HG03039 (cell line): ENCODE measurements at regions not wholly inside any gene's neighbourhood (a gene's known extent, or its start where the extent isn't known, plus 50 kb on each side); places are given as distances from the start of the nearest gene placed in this dataset.
A peak's percentile ranks its signal among the peaks of the same experiment; 100 is the strongest.
"Not testable (repeated sequence)": the region's sequence is repeated elsewhere in the genome, so short reads cannot be mapped to it uniquely, and the experiment has no call there.

Experiments used
- ATAC-seq: cut with Tn5 transposase; IDR thresholded peaks from one replicate; pipeline ENCODE4 v1.9.1; 2021; ENCODE audit warnings: mild to moderate bottlenecking, moderate library complexity; ENCODE audit not compliant: unreplicated experiment

GRCh38 chr9:41019858-41020562 is 108.5 kb downstream of the FOXD4L6 start:
- ATAC-seq: not testable (repeated sequence)

- ATAC-seq: not testable (repeated sequence)
These were observed 109.5 kb downstream of the FOXD4L6 start for GRCh38 chr9:41018948-41019347.

GRCh38 chr9:41016699-41017098 is 111.8 kb downstream of the FOXD4L6 start:
- not testable (repeated sequence) for ATAC-seq

- ATAC-seq: not testable (repeated sequence)
These were observed 128.4 kb downstream of the FOXD4L6 start for GRCh38 chr9:40999952-41000700.

- not testable (repeated sequence) for ATAC-seq
These were observed 133.0 kb downstream of the FOXD4L6 start for GRCh38 chr9:40995490-40995889.

- ATAC-seq: not testable (repeated sequence)
These were observed 134.6 kb downstream of the FOXD4L6 start for GRCh38 chr9:40993842-40994241.

GRCh38 chr9:40993375-40993774 is 135.1 kb downstream of the FOXD4L6 start:
- not testable (repeated sequence) for ATAC-seq

- peak; percentile 35 for ATAC-seq
These were observed 136.0 kb downstream of the FOXD4L6 start for GRCh38 chr9:40992472-40992821.

GRCh38 chr9:40991741-40992471 is 136.6 kb downstream of the FOXD4L6 start:
- peak; percentile 100 for ATAC-seq

GRCh38 chr9:40991100-40991740 is 137.3 kb downstream of the FOXD4L6 start:
- ATAC-seq: not testable (repeated sequence)

GRCh38 chr9:40986332-40986731 is 142.1 kb downstream of the FOXD4L6 start:
- not testable (repeated sequence) for ATAC-seq

GRCh38 chr9:40975351-40975750 is 153.1 kb downstream of the FOXD4L6 start:
- not testable (repeated sequence) for ATAC-seq

- ATAC-seq: not testable (repeated sequence)
These were observed 153.6 kb downstream of the FOXD4L6 start for GRCh38 chr9:40974912-40975311.

GRCh38 chr9:40971773-40972172 is 156.7 kb downstream of the FOXD4L6 start:
- ATAC-seq: not testable (repeated sequence)

- not testable (repeated sequence) for ATAC-seq
These were observed 158.1 kb downstream of the FOXD4L6 start for GRCh38 chr9:40970340-40970739.

GRCh38 chr9:40962461-40962860 is 166.0 kb downstream of the FOXD4L6 start:
- not testable (repeated sequence) for ATAC-seq

- not testable (repeated sequence) for ATAC-seq
These were observed 176.5 kb downstream of the FOXD4L6 start for GRCh38 chr9:40951876-40952494.

GRCh38 chr9:40946228-40946627 is 182.3 kb downstream of the FOXD4L6 start:
- not testable (repeated sequence) for ATAC-seq

GRCh38 chr9:40942730-40943129 is 185.8 kb downstream of the FOXD4L6 start:
- ATAC-seq: not testable (repeated sequence)

- ATAC-seq: not testable (repeated sequence)
These were observed 188.6 kb downstream of the FOXD4L6 start for GRCh38 chr9:40939888-40940209.
